HUES48 (cell line): ENCODE measurements at regions not wholly inside any gene's neighbourhood (a gene's known extent, or its start where the extent isn't known, plus 50 kb on each side); places are given as distances from the start of the nearest gene placed in this dataset.
"Not testable (repeated sequence)": the region's sequence is repeated elsewhere in the genome, so short reads cannot be mapped to it uniquely, and the experiment has no call there.

Experiments used
- H3K27ac ChIP-seq: one replicate; pipeline ENCODE4 v1.7.0; 2013; ENCODE audit warnings: low read depth, low read length, inconsistent platforms
- H3K27me3 ChIP-seq: 2 replicates; pipeline ENCODE4 v1.6.1; 2013; ENCODE audit warnings: mild to moderate bottlenecking, low read length; ENCODE audit not compliant: control insufficient read depth, insufficient read depth
- H3K36me3 ChIP-seq: 2 replicates; pipeline ENCODE4 v1.6.1; 2013; ENCODE audit warnings: low read length; ENCODE audit not compliant: control insufficient read depth, insufficient read depth
- H3K4me1 ChIP-seq: 2 replicates; pipeline ENCODE4 v1.6.1; 2013; ENCODE audit warnings: mild to moderate bottlenecking, low read length; ENCODE audit not compliant: control insufficient read depth, insufficient read depth
- H3K4me3 ChIP-seq: 2 replicates; pipeline ENCODE4 v1.5.1; 2013; ENCODE audit warnings: mild to moderate bottlenecking, low read depth, low read length
- H3K9ac ChIP-seq: 2 replicates; pipeline ENCODE4 v1.6.1; 2013; ENCODE audit warnings: mild to moderate bottlenecking, low read depth, low read length, moderate library complexity
- H3K9me3 ChIP-seq: 2 replicates; pipeline ENCODE4 v1.6.1; 2013; ENCODE audit warnings: low read length; ENCODE audit not compliant: control insufficient read depth, insufficient read depth

GRCh38 chr6:133085896-133086295, 155.3 kb upstream of the EYA4 start:
- H3K4me1 ChIP-seq, result peaks cover 3% of the 10 kb centered on the region; the same call in 1 of the 2 replicates
- H3K27me3 ChIP-seq, result no peaks in the 10 kb centered on the region
- H3K9me3 ChIP-seq, result no peaks in the 10 kb centered on the region
- H3K4me3 ChIP-seq, result no peak overlapping the region
- H3K36me3 ChIP-seq, result no peaks in the 10 kb centered on the region
- H3K9ac ChIP-seq, result no peak overlapping the region
- no peak overlapping the region for H3K27ac ChIP-seq

GRCh38 chr6:133088931-133089695, 152.0 kb upstream of the EYA4 start:
- no peaks in the 10 kb centered on the region for H3K27me3 ChIP-seq
- H3K36me3 ChIP-seq, result no peaks in the 10 kb centered on the region
- peaks cover 3% of the 10 kb centered on the region; the same call in 1 of the 2 replicates for H3K4me1 ChIP-seq
- H3K4me3 ChIP-seq, result no peak overlapping the region
- H3K9me3 ChIP-seq, result no peaks in the 10 kb centered on the region
- no peak overlapping the region for H3K27ac ChIP-seq
- no peak overlapping the region for H3K9ac ChIP-seq

- no peak overlapping the region for H3K4me3 ChIP-seq
- no peak overlapping the region for H3K9ac ChIP-seq
- no peaks in the 10 kb centered on the region for H3K27me3 ChIP-seq
- peaks cover 3% of the 10 kb centered on the region; the same call in 1 of the 2 replicates for H3K4me1 ChIP-seq
- no peaks in the 10 kb centered on the region for H3K36me3 ChIP-seq
- no peaks in the 10 kb centered on the region for H3K9me3 ChIP-seq
- no peak overlapping the region for H3K27ac ChIP-seq
These were observed 149.0 kb upstream of the EYA4 start for GRCh38 chr6:133092199-133092598.

- Histone ChIP-seq H3K36me3 (no peaks in the 10 kb centered on the region), H3K27me3 (no peaks in the 10 kb centered on the region), H3K9me3 (no peaks in the 10 kb centered on the region), H3K4me1 (peaks cover 3% of the 10 kb centered on the region; the same call in 1 of the 2 replicates), H3K9ac (no peak overlapping the region), H3K4me3 (no peak overlapping the region), H3K27ac (no peak overlapping the region)
These were observed 148.4 kb upstream of the EYA4 start for GRCh38 chr6:133092771-133093170.

- not testable (repeated sequence) for H3K27me3 ChIP-seq, H3K4me1 ChIP-seq, H3K9me3 ChIP-seq, H3K27ac ChIP-seq, H3K9ac ChIP-seq, H3K4me3 ChIP-seq, H3K36me3 ChIP-seq
These were observed 147.9 kb upstream of the EYA4 start for GRCh38 chr6:133093211-133093610.

GRCh38 chr6:133093956-133094355, 147.2 kb upstream of the EYA4 start:
- H3K36me3 ChIP-seq, result no peaks in the 10 kb centered on the region
- no peaks in the 10 kb centered on the region for H3K9me3 ChIP-seq
- no peak overlapping the region for H3K9ac ChIP-seq
- no peaks in the 10 kb centered on the region for H3K27me3 ChIP-seq
- no peak overlapping the region for H3K27ac ChIP-seq
- H3K4me3 ChIP-seq, result no peak overlapping the region
- peaks cover 5% of the 10 kb centered on the region for H3K4me1 ChIP-seq

GRCh38 chr6:133097208-133097607, 143.9 kb upstream of the EYA4 start:
- Histone ChIP-seq H3K9me3 (no peaks in the 10 kb centered on the region), H3K4me3 (no peak overlapping the region), H3K36me3 (no peaks in the 10 kb centered on the region), H3K9ac (no peak overlapping the region), H3K27ac (no peak overlapping the region), H3K4me1 (peaks cover 14% of the 10 kb centered on the region), H3K27me3 (no peaks in the 10 kb centered on the region)

GRCh38 chr6:133099573-133099972, 141.6 kb upstream of the EYA4 start:
- H3K4me1 ChIP-seq, result peaks cover 14% of the 10 kb centered on the region
- no peaks in the 10 kb centered on the region for H3K27me3 ChIP-seq
- peak overlapping the region; percentile 39 for H3K27ac ChIP-seq
- H3K9ac ChIP-seq, result no peak overlapping the region
- H3K36me3 ChIP-seq, result no peaks in the 10 kb centered on the region
- H3K4me3 ChIP-seq, result no peak overlapping the region
- no peaks in the 10 kb centered on the region for H3K9me3 ChIP-seq

- no peaks in the 10 kb centered on the region for H3K27me3 ChIP-seq
- H3K9me3 ChIP-seq, result no peaks in the 10 kb centered on the region
- H3K36me3 ChIP-seq, result no peaks in the 10 kb centered on the region
- H3K27ac ChIP-seq, result no peak overlapping the region
- H3K4me1 ChIP-seq, result peaks cover 14% of the 10 kb centered on the region
- H3K4me3 ChIP-seq, result no peak overlapping the region
- no peak overlapping the region for H3K9ac ChIP-seq
These were observed 140.3 kb upstream of the EYA4 start for GRCh38 chr6:133100865-133101264.

- H3K4me1 ChIP-seq, result peaks cover 14% of the 10 kb centered on the region
- H3K9ac ChIP-seq, result no peak overlapping the region
- no peak overlapping the region for H3K4me3 ChIP-seq
- H3K27ac ChIP-seq, result no peak overlapping the region
- H3K9me3 ChIP-seq, result no peaks in the 10 kb centered on the region
- H3K36me3 ChIP-seq, result no peaks in the 10 kb centered on the region
- no peaks in the 10 kb centered on the region for H3K27me3 ChIP-seq
These were observed 139.4 kb upstream of the EYA4 start for GRCh38 chr6:133101790-133102189.

GRCh38 chr6:133106934-133107333, 134.2 kb upstream of the EYA4 start:
- Histone ChIP-seq H3K36me3 (no peaks in the 10 kb centered on the region), H3K27me3 (no peaks in the 10 kb centered on the region), H3K9me3 (no peaks in the 10 kb centered on the region), H3K9ac (no peak overlapping the region), H3K4me3 (no peak overlapping the region), H3K27ac (no peak overlapping the region), H3K4me1 (no peaks in the 10 kb centered on the region)
